ENCODE measurements at regions not wholly inside any gene's neighbourhood (a gene's known extent, or its start where the extent isn't known, plus 50 kb on each side); places are given as distances from the start of the nearest gene placed in this dataset.

DNA sequence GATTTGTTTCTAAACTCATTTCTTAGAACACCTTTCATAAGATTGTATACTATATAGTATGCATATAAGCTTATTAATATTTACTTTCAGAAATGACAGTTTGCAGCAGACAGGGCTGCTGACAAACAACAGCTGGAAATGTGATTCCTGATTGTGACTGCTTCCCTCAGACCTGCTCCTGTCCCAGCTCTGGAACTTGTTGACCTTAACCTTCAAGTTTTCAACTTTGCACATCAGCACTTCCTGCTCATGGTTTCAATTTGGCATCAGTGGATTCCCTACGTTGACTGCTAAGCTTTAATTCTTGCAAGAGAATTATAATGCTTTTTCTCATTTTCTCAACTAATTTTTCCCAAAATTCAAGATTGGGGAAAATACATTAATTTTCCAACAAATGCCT, 459.2 kb upstream of the ACVR2A start:
- no peak for DNase-seq
- no peak for TF ChIP-seq POLR2A (IDR thresholded peaks at IDR 0.05)
- TF ChIP-seq, protein P1, sequence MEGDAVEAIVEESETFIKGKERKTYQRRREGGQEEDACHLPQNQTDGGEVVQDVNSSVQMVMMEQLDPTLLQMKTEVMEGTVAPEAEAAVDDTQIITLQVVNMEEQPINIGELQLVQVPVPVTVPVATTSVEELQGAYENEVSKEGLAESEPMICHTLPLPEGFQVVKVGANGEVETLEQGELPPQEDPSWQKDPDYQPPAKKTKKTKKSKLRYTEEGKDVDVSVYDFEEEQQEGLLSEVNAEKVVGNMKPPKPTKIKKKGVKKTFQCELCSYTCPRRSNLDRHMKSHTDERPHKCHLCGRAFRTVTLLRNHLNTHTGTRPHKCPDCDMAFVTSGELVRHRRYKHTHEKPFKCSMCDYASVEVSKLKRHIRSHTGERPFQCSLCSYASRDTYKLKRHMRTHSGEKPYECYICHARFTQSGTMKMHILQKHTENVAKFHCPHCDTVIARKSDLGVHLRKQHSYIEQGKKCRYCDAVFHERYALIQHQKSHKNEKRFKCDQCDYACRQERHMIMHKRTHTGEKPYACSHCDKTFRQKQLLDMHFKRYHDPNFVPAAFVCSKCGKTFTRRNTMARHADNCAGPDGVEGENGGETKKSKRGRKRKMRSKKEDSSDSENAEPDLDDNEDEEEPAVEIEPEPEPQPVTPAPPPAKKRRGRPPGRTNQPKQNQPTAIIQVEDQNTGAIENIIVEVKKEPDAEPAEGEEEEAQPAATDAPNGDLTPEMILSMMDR (IDR thresholded peaks at IDR 0.05) = no peak
- intact Hi-C loops (cut with DNase I; ENCODE audit: low total_unique reads) = no loop called here
- H3K4me1 ChIP-seq = no peaks in the 10 kb centered on the region
- H3K4me3 ChIP-seq = no peak overlapping the region
- H3K27ac ChIP-seq = no peak overlapping the region
- H3K9me3 ChIP-seq = no peaks in the 10 kb centered on the region
- H3K36me3 ChIP-seq = no peaks in the 10 kb centered on the region
- no peaks in the 10 kb centered on the region for H3K27me3 ChIP-seq

DNA sequence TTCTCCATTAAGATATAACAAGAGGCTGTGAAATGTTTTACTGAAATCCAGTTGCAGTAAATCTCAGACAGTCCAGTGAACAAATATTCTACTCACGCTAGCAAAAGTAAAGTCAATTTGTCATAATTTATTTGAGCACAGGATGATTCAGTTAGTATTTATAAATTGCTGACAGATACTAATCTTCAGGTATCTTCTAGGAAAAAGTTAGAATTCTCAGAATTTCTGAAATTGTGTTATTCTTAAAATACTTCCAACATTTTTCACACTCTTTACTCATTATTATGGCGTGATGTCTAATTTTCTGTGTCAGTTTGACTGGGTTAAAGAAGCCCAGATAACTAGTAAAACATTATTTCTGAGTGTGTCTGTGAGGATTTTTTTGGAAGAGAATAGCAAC, 460.2 kb upstream of the ACVR2A start:
- DNase-seq = no peak
- no peaks in the 10 kb centered on the region for H3K4me1 ChIP-seq
- H3K27ac ChIP-seq = no peak overlapping the region
- H3K27me3 ChIP-seq = no peaks in the 10 kb centered on the region
- H3K9me3 ChIP-seq = no peaks in the 10 kb centered on the region
- H3K4me3 ChIP-seq = no peak overlapping the region
- H3K36me3 ChIP-seq = no peaks in the 10 kb centered on the region
- intact Hi-C loops (cut with DNase I; ENCODE audit: low total_unique reads) = no loop called here
- TF ChIP-seq POLR2A (IDR thresholded peaks at IDR 0.05) = no peak
- TF ChIP-seq, protein P1 (IDR thresholded peaks at IDR 0.05) = no peak

DNA sequence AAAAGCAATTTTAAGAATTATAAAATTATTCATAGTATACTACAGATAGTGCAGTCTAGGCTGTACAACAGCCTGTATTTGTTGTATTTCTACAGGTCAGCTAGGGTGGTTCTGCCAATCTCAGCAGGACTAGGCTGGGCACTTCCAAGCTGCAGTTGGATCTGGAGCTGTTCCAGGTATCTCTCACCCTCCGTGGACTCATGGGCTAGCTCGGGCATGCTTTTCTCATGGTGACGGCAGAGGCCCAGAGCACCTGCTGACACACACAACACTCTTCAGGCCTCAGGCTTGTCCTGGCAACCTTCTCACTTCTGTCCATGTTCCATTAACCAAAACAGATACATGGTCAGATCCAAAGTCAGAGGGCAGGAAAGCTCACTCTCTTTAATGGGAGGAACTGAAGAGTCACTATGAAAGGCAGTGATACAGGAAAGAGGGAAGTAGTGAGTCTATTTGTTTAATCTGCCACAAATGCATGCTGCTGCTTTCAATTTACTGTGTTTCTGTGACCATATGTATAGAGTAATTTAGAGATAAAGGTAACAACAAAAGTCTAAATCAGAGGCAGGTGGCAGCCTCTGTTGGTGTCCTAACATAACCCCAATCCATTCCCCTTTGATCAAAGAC, 462.4 kb upstream of the ACVR2A start:
- no peaks in the 10 kb centered on the region for H3K9me3 ChIP-seq
- intact Hi-C loops (cut with DNase I; ENCODE audit: low total_unique reads) = no loop called here
- TF ChIP-seq POLR2A (IDR thresholded peaks at IDR 0.05) = no peak
- TF ChIP-seq, protein P1 (IDR thresholded peaks at IDR 0.05) = no peak
- no peaks in the 10 kb centered on the region for H3K27me3 ChIP-seq
- H3K36me3 ChIP-seq = no peaks in the 10 kb centered on the region
- no peaks in the 10 kb centered on the region for H3K4me1 ChIP-seq
- H3K27ac ChIP-seq = no peak overlapping the region
- H3K4me3 ChIP-seq = no peak overlapping the region
- DNase-seq = no peak

DNA sequence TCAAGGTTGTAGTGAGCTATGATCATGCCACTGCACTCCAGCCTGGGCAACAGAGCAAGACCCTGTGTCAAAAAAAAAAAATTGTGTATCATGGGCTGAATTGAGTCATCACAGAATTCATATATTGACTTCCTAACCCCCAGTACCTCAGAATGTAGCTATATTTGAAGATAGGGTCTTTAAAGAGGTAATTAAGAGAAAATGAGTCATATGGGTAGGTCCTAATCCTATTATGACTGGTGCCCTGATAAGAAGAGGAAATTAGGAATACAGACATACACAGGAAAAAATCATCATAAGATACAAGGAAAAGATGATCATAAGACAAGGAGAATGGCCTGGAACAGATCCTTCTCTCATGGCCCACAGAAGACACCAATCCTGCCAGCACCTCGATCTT, 466.4 kb upstream of the ACVR2A start:
- no peaks in the 10 kb centered on the region for H3K27me3 ChIP-seq
- H3K36me3 ChIP-seq = no peaks in the 10 kb centered on the region
- no peak overlapping the region for H3K27ac ChIP-seq
- TF ChIP-seq, protein P1 (IDR thresholded peaks at IDR 0.05) = no peak
- no peak for TF ChIP-seq POLR2A (IDR thresholded peaks at IDR 0.05)
- no peaks in the 10 kb centered on the region for H3K9me3 ChIP-seq
- no peak overlapping the region for H3K4me3 ChIP-seq
- intact Hi-C loops (cut with DNase I; ENCODE audit: low total_unique reads) = no loop called here
- no peak for DNase-seq
- H3K4me1 ChIP-seq = no peaks in the 10 kb centered on the region

DNA sequence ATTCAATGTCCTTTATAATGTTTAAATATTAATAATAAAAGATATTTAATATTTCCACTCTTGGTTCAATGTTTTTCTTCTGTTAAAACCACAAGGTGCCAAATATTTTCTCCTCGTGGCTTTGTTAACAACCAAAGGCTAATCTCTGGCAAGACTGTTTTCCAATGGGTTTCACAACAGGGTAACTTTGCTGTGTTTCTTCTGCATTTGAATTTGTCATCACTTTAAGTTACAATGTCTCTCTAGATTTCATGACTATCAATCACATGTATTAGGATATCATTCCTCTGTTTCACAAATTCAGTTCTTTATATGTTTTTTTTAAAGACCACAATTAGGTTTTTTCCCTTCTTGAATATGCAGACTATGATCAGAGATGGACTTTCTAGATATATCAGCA, 469.8 kb upstream of the ACVR2A start:
- intact Hi-C loops (cut with DNase I; ENCODE audit: low total_unique reads) = no loop called here

More for the DNA sequence above, 469.8 kb upstream of the ACVR2A start:
- no peak for DNase-seq
- H3K4me3 ChIP-seq = no peak overlapping the region
- no peaks in the 10 kb centered on the region for H3K27me3 ChIP-seq
- H3K27ac ChIP-seq = no peak overlapping the region
- H3K36me3 ChIP-seq = no peaks in the 10 kb centered on the region
- H3K4me1 ChIP-seq = no peaks in the 10 kb centered on the region
- TF ChIP-seq, protein P1 (IDR thresholded peaks at IDR 0.05) = no peak
- TF ChIP-seq POLR2A (IDR thresholded peaks at IDR 0.05) = no peak
- no peaks in the 10 kb centered on the region for H3K9me3 ChIP-seq

All from uterus (tissue), 3 donors.